ENCODE measurements at regions not wholly inside any gene's neighbourhood (a gene's known extent, or its start where the extent isn't known, plus 50 kb on each side); places are given as distances from the start of the nearest gene placed in this dataset.

GRCh38 chr16:9383281-9383680, 291.8 kb downstream of the HAPSTR1 start:
- TF ChIP-seq, protein P1, sequence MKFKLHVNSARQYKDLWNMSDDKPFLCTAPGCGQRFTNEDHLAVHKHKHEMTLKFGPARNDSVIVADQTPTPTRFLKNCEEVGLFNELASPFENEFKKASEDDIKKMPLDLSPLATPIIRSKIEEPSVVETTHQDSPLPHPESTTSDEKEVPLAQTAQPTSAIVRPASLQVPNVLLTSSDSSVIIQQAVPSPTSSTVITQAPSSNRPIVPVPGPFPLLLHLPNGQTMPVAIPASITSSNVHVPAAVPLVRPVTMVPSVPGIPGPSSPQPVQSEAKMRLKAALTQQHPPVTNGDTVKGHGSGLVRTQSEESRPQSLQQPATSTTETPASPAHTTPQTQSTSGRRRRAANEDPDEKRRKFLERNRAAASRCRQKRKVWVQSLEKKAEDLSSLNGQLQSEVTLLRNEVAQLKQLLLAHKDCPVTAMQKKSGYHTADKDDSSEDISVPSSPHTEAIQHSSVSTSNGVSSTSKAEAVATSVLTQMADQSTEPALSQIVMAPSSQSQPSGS (tag by site-specific recombination; IDR thresholded peaks at IDR 0.05; ENCODE audit: low read depth): no peak
- TF ChIP-seq ZNF362 (tag by site-specific recombination; IDR thresholded peaks at IDR 0.05): no peak
- no peak for TF ChIP-seq ZNF530 (tag by site-specific recombination; IDR thresholded peaks at IDR 0.05; ENCODE audit: low read depth)
- no peak for TF ChIP-seq ZNF174 (tag by site-specific recombination; IDR thresholded peaks at IDR 0.05)
- no peak for TF ChIP-seq ZNF701 (tag by site-specific recombination; IDR thresholded peaks at IDR 0.05)
- no peak for TF ChIP-seq ZNF366 (tag by site-specific recombination; conservative IDR thresholded peaks at IDR 0.05)
- no peak for TF ChIP-seq ZBTB48 (tag by site-specific recombination; IDR thresholded peaks at IDR 0.05)
- TF ChIP-seq EGR2 (tag by site-specific recombination; IDR thresholded peaks at IDR 0.05; ENCODE audit: low read depth): no peak
- TF ChIP-seq, protein P2, sequence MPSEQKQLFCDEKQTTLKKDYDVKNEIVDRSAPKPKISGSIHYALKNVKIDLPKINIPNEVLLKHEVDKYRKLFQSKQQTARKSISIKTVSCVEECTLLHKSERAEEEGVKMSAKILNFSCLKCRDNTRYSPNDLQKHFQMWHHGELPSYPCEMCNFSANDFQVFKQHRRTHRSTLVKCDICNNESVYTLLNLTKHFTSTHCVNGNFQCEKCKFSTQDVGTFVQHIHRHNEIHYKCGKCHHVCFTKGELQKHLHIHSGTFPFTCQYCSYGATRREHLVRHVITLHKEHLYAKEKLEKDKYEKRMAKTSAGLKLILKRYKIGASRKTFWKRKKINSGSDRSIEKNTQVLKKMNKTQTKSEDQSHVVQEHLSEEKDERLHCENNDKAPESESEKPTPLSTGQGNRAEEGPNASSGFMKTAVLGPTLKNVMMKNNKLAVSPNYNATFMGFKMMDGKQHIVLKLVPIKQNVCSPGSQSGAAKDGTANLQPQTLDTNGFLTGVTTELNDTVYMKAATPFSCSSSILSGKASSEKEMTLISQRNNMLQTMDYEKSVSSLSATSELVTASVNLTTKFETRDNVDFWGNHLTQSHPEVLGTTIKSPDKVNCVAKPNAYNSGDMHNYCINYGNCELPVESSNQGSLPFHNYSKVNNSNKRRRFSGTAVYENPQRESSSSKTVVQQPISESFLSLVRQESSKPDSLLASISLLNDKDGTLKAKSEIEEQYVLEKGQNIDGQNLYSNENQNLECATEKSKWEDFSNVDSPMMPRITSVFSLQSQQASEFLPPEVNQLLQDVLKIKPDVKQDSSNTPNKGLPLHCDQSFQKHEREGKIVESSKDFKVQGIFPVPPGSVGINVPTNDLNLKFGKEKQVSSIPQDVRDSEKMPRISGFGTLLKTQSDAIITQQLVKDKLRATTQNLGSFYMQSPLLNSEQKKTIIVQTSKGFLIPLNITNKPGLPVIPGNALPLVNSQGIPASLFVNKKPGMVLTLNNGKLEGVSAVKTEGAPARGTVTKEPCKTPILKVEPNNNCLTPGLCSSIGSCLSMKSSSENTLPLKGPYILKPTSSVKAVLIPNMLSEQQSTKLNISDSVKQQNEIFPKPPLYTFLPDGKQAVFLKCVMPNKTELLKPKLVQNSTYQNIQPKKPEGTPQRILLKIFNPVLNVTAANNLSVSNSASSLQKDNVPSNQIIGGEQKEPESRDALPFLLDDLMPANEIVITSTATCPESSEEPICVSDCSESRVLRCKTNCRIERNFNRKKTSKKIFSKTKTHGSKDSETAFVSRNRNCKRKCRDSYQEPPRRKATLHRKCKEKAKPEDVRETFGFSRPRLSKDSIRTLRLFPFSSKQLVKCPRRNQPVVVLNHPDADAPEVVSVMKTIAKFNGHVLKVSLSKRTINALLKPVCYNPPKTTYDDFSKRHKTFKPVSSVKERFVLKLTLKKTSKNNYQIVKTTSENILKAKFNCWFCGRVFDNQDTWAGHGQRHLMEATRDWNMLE (tag by site-specific recombination; conservative IDR thresholded peaks at IDR 0.05; ENCODE audit: low read depth): no peak
- TF ChIP-seq ZNF132 (tag by site-specific recombination; IDR thresholded peaks at IDR 0.05; ENCODE audit: borderline replicate concordance): no peak
- TF ChIP-seq ZNF677 (tag by site-specific recombination; IDR thresholded peaks at IDR 0.05): no peak
- TF ChIP-seq ZNF704 (tag by site-specific recombination; IDR thresholded peaks at IDR 0.05): no peak
- Histone ChIP-seq H3K4me3 (ENCODE audit: low read depth, low read length) (no peak overlapping the region), H3K4me1 (ENCODE audit: control insufficient read depth, insufficient read depth, low read length) (no peaks in the 10 kb centered on the region), H3K36me3 (ENCODE audit: control insufficient read depth in 2 of 2, insufficient read depth in 1 of 2, low read length in 2 of 2) (no peaks in the 10 kb centered on the region), H3K27ac (ENCODE audit: extremely low read depth, low read depth, low read length) (no peak overlapping the region), H3K9me3 (ENCODE audit: control insufficient read depth, insufficient read depth, low read depth, low read length) (no peaks in the 10 kb centered on the region)
- ChIA-PET POLR2A (no interaction called here), CTCF (interaction anchor here (0.6 kb wide), 1 partner anchor 316 kb away, joined by 3 read pairs; no protein-coding TSS in a partner anchor)

DNA sequence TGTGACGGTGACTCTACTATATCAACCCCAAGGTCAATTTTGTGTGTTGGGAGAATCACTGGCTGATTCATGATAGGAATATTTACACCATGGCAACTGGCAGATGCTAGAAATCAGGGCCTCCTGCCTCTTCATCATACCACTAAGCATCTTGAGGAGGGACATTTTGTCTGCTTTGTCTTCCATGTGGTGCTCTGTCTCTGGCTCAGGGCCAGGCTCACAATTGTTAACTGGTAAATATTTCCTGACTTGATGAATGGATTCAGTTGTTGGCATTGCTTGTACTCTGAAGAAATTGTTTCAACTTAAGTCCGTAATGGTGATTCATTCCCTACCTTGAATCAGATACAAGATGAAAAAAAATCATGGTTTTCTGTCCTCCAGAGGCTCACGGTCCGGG, 292.7 kb downstream of the HAPSTR1 start:
- Histone ChIP-seq H3K27ac (ENCODE audit: extremely low read depth, low read depth, low read length) (no peak overlapping the region), H3K36me3 (ENCODE audit: control insufficient read depth in 2 of 2, insufficient read depth in 1 of 2, low read length in 2 of 2) (no peaks in the 10 kb centered on the region), H3K4me3 (ENCODE audit: low read depth, low read length) (no peak overlapping the region), H3K9me3 (ENCODE audit: control insufficient read depth, insufficient read depth, low read depth, low read length) (no peaks in the 10 kb centered on the region), H3K4me1 (ENCODE audit: control insufficient read depth, insufficient read depth, low read length) (no peaks in the 10 kb centered on the region)
- POLR2A ChIA-PET: no interaction called here
- CTCF ChIA-PET: interaction anchor here (0.6 kb wide), 1 partner anchor 315 kb away, joined by 3 read pairs; no protein-coding TSS in a partner anchor
- TF ChIP-seq ZNF292 (tag by site-specific recombination; IDR thresholded peaks at IDR 0.05; ENCODE audit: borderline replicate concordance, low read depth): no peak
- TF ChIP-seq, protein P3, sequence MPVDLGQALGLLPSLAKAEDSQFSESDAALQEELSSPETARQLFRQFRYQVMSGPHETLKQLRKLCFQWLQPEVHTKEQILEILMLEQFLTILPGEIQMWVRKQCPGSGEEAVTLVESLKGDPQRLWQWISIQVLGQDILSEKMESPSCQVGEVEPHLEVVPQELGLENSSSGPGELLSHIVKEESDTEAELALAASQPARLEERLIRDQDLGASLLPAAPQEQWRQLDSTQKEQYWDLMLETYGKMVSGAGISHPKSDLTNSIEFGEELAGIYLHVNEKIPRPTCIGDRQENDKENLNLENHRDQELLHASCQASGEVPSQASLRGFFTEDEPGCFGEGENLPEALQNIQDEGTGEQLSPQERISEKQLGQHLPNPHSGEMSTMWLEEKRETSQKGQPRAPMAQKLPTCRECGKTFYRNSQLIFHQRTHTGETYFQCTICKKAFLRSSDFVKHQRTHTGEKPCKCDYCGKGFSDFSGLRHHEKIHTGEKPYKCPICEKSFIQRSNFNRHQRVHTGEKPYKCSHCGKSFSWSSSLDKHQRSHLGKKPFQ (tag by site-specific recombination; IDR thresholded peaks at IDR 0.05): no peak
- TF ChIP-seq ZNF214 (tag by site-specific recombination; IDR thresholded peaks at IDR 0.05; ENCODE audit: borderline replicate concordance): no peak
- no peak for TF ChIP-seq ZNF132 (tag by site-specific recombination; IDR thresholded peaks at IDR 0.05; ENCODE audit: borderline replicate concordance)
